Caco-2 (cell line): ENCODE measurements at regions not wholly inside any gene's neighbourhood (a gene's known extent, or its start where the extent isn't known, plus 50 kb on each side); places are given as distances from the start of the nearest gene placed in this dataset.

Source experiments
- BruUV-seq: library from RNA; stranded (reverse); fragments of 400-500 nt; replicated peaks from 2 replicates; lab custom pipeline; 2021; lab: Mats Ljungman, UMichigan
- CTCF ChIA-PET: fragments of 300-600 bp; sonication (Branson Sonifier 250); formaldehyde crosslinking; loops from one replicate; lab custom pipeline; 2022; ENCODE audit warnings: antibody characterized with exemption; lab: Charles Lee
- POLR2A ChIA-PET: fragments of 300-600 bp; sonication (Branson Sonifier 250); formaldehyde crosslinking; loops from one replicate; lab custom pipeline; 2022; ENCODE audit warnings: antibody characterized with exemption; lab: Charles Lee
- DNase-seq, 2 experiments: peaks; one replicate each; pipeline versions ENCODE4 v3.0.0 to v3.0.0-alpha.2; 2020 to 2022
- H3K27me3 ChIP-seq: replicated peaks from 2 replicates; pipeline ENCODE4 v1.6.0; 2011; ENCODE audit warnings: low read length; ENCODE audit not compliant: control insufficient read depth, insufficient read depth
- H3K36me3 ChIP-seq: 2 replicates; pipeline ENCODE4 v1.5.1; 2011; ENCODE audit warnings: low read length; ENCODE audit not compliant: control insufficient read depth, insufficient read depth
- H3K4me1 ChIP-seq: fragments of 250-450 bp; sonication (Bioruptor Pico); 2 replicates; pipeline ENCODE4 v1.5.1; 2020; ENCODE audit warnings: mild to moderate bottlenecking
- H3K4me3 ChIP-seq: 2 replicates; pipeline ENCODE4 v1.5.1; 2011; ENCODE audit warnings: low read depth, mild to moderate bottlenecking, control low read depth, low read length
- H3K9me3 ChIP-seq: fragments of 250-450 bp; sonication (Bioruptor Pico); 2 replicates; pipeline ENCODE4 v1.5.1; 2020; ENCODE audit warnings: mild to moderate bottlenecking, moderate library complexity
- H3K27ac Mint-ChIP-seq: one replicate; pipeline ENCODE4 v1.8.0; 2022; ENCODE audit warnings: mixed read lengths; ENCODE audit not compliant: unreplicated experiment
- H3K27me3 Mint-ChIP-seq: one replicate; pipeline ENCODE4 v1.8.0; 2022; ENCODE audit warnings: mixed read lengths; ENCODE audit not compliant: insufficient read depth, unreplicated experiment
- H3K36me3 Mint-ChIP-seq: one replicate; pipeline ENCODE4 v1.8.0; 2022; ENCODE audit warnings: mild to moderate bottlenecking, mixed read lengths; ENCODE audit not compliant: insufficient read depth, unreplicated experiment
- H3K4me1 Mint-ChIP-seq: one replicate; pipeline ENCODE4 v1.8.0; 2022; ENCODE audit warnings: low read depth, mixed read lengths; ENCODE audit not compliant: unreplicated experiment
- H3K4me3 Mint-ChIP-seq: one replicate; pipeline ENCODE4 v1.8.0; 2022; ENCODE audit warnings: mild to moderate bottlenecking, moderate library complexity, mixed read lengths; ENCODE audit not compliant: unreplicated experiment
- H3K9me3 Mint-ChIP-seq: one replicate; pipeline ENCODE4 v1.8.0; 2022; ENCODE audit warnings: mixed read lengths; ENCODE audit not compliant: unreplicated experiment
- CTCF ChIP-seq, 2 experiments: fragments of 200-600 bp in 1 of 2; IDR thresholded peaks; 1 replicate in 1 of 2; 2 replicates in 1 of 2; pipeline versions ENCODE4 v1.5.1 to v1.8.0; 2011 to 2022; ENCODE audit warnings: antibody characterized with exemption in 1 of 2, control low read depth in 1 of 2, inconsistent platforms in 1 of 2, low read depth in 1 of 2, low read length in 1 of 2, mild to moderate bottlenecking in 1 of 2, moderate library complexity in 1 of 2; ENCODE audit not compliant: insufficient read depth in 1 of 2, severe bottlenecking in 1 of 2, unreplicated experiment in 1 of 2
- intact Hi-C: fragments of 100-400 bp; cut with micrococcal nuclease; formaldehyde crosslinking; loops from one replicate; pipeline ENCODE4 v1.10.0; 2022; ENCODE audit not compliant: unreplicated experiment

GRCh38 chr1:96510911-96511310 is 210.7 kb upstream of the PTBP2 start:
- CTCF ChIA-PET: no interaction called here
- intact Hi-C loops: no loop called here
- POLR2A ChIA-PET: no interaction called here
- no peaks in the 10 kb centered on the region for H3K36me3 ChIP-seq
- H3K27ac Mint-ChIP-seq: no peak overlapping the region
- BruUV-seq: no TSS peak
- peaks cover 7% of the 10 kb centered on the region for H3K4me1 Mint-ChIP-seq
- no peaks in the 10 kb centered on the region for H3K36me3 Mint-ChIP-seq
- no peaks in the 10 kb centered on the region for H3K27me3 ChIP-seq
- DNase-seq: no peak
- H3K4me3 Mint-ChIP-seq: no peak overlapping the region
- H3K9me3 ChIP-seq: no peaks in the 10 kb centered on the region
- H3K9me3 Mint-ChIP-seq: no peaks in the 10 kb centered on the region
- no peak overlapping the region for H3K4me3 ChIP-seq
- H3K4me1 ChIP-seq: no peaks in the 10 kb centered on the region
- no peak for TF ChIP-seq CTCF (IDR thresholded peaks at IDR 0.05; ENCODE audit: insufficient read depth in 1 of 2, low read depth in 1 of 2, low read length in 1 of 2, severe bottlenecking in 1 of 2, unreplicated experiment in 1 of 2)
- H3K27me3 Mint-ChIP-seq: no peaks in the 10 kb centered on the region

- Mint-ChIP-seq H3K27me3 (no peaks in the 10 kb centered on the region), H3K27ac (no peak overlapping the region), H3K9me3 (no peaks in the 10 kb centered on the region), H3K36me3 (no peaks in the 10 kb centered on the region), H3K4me1 (peaks cover 7% of the 10 kb centered on the region), H3K4me3 (no peak overlapping the region)
- no peaks in the 10 kb centered on the region for H3K36me3 ChIP-seq
- DNase-seq: no peak
- no peaks in the 10 kb centered on the region for H3K27me3 ChIP-seq
- H3K9me3 ChIP-seq: no peaks in the 10 kb centered on the region
- no peaks in the 10 kb centered on the region for H3K4me1 ChIP-seq
- CTCF ChIA-PET: no interaction called here
- POLR2A ChIA-PET: no interaction called here
- TF ChIP-seq CTCF (IDR thresholded peaks at IDR 0.05; ENCODE audit: insufficient read depth in 1 of 2, low read depth in 1 of 2, low read length in 1 of 2, severe bottlenecking in 1 of 2, unreplicated experiment in 1 of 2): no peak
- no peak overlapping the region for H3K4me3 ChIP-seq
- intact Hi-C loops: no loop called here
- no TSS peak for BruUV-seq
Measured at GRCh38 chr1:96513136-96513535, 208.4 kb upstream of the PTBP2 start.

- H3K4me1 Mint-ChIP-seq: peaks cover 2% of the 10 kb centered on the region
Measured at GRCh38 chr1:96515430-96515829, 206.2 kb upstream of the PTBP2 start.

More at GRCh38 chr1:96515430-96515829, 206.2 kb upstream of the PTBP2 start:
- POLR2A ChIA-PET: no interaction called here
- intact Hi-C loops: no loop called here
- no TSS peak for BruUV-seq
- no peaks in the 10 kb centered on the region for H3K9me3 ChIP-seq
- no peak for TF ChIP-seq CTCF (IDR thresholded peaks at IDR 0.05; ENCODE audit: insufficient read depth in 1 of 2, low read depth in 1 of 2, low read length in 1 of 2, severe bottlenecking in 1 of 2, unreplicated experiment in 1 of 2)
- no peaks in the 10 kb centered on the region for H3K4me1 ChIP-seq
- Mint-ChIP-seq H3K27ac (no peak overlapping the region), H3K27me3 (no peaks in the 10 kb centered on the region), H3K9me3 (no peaks in the 10 kb centered on the region), H3K4me3 (no peak overlapping the region), H3K36me3 (no peaks in the 10 kb centered on the region)
- CTCF ChIA-PET: no interaction called here
- H3K4me3 ChIP-seq: no peak overlapping the region
- H3K27me3 ChIP-seq: no peaks in the 10 kb centered on the region
- no peak for DNase-seq
- H3K36me3 ChIP-seq: no peaks in the 10 kb centered on the region
